Naive thymus-derived CD4-positive, alpha-beta T cell (primary cell): ENCODE measurements at regions not wholly inside any gene's neighbourhood (a gene's known extent, or its start where the extent isn't known, plus 50 kb on each side); places are given as distances from the start of the nearest gene placed in this dataset.

Source experiments
- ATAC-seq: fragments of 150-1000 bp; cut with Tn5 transposase; 2 replicates; pipeline ENCODE4 v1.10.0; 2021; ENCODE audit warnings: mild to moderate bottlenecking, moderate library complexity
- CTCF ChIA-PET: fragments of 350-600 bp; sonication (Branson Sonifier 250); formaldehyde crosslinking; loops from one replicate; lab custom pipeline; 2021; ENCODE audit warnings: antibody characterized with exemption; lab: Charles Lee
- POLR2A ChIA-PET: fragments of 350-600 bp; sonication (Branson Sonifier 250); formaldehyde crosslinking; loops from one replicate; lab custom pipeline; 2021; ENCODE audit warnings: antibody characterized with exemption, inconsistent platforms; lab: Charles Lee
- DNase-seq, 9 donors: peaks; one replicate each; pipeline versions ENCODE4 v3.0.0 to v3.0.0-alpha.2; 2020 to 2022; ENCODE audit warnings: mixed read lengths in 1 of 9
- H3K27ac ChIP-seq: one replicate; pipeline ENCODE4 v1.7.0; 2013; ENCODE audit warnings: mild to moderate bottlenecking, low read depth, low read length, moderate library complexity
- H3K27me3 ChIP-seq, 2 donors: one replicate each; pipeline ENCODE4 v1.7.0; 2013; ENCODE audit warnings: low read length in 2 of 2, mild to moderate bottlenecking in 2 of 2, moderate library complexity in 2 of 2; ENCODE audit not compliant: control insufficient read depth in 2 of 2, insufficient read depth in 2 of 2
- H3K36me3 ChIP-seq, 3 experiments: 1 replicate in 2 of 3; 2 replicates in 1 of 3; pipeline ENCODE4 v1.7.0; 2013; ENCODE audit warnings: low read length in 3 of 3, mild to moderate bottlenecking in 3 of 3, moderate library complexity in 1 of 3; ENCODE audit not compliant: insufficient read depth in 3 of 3, control insufficient read depth in 2 of 3
- H3K4me1 ChIP-seq, 2 donors: one replicate each; pipeline ENCODE4 v1.7.0; 2013; ENCODE audit warnings: low read length in 2 of 2, mild to moderate bottlenecking in 2 of 2, moderate library complexity in 1 of 2; ENCODE audit not compliant: control insufficient read depth in 2 of 2, insufficient read depth in 2 of 2
- H3K4me3 ChIP-seq: 2 replicates; pipeline ENCODE4 v1.7.0; 2013; ENCODE audit warnings: mild to moderate bottlenecking, low read length
- H3K9me3 ChIP-seq, 3 experiments: 1 replicate in 2 of 3; 2 replicates in 1 of 3; pipeline ENCODE4 v1.7.0; 2013; ENCODE audit warnings: low read length in 3 of 3; ENCODE audit not compliant: control insufficient read depth in 2 of 3
- H3K27ac Mint-ChIP-seq, 9 donors: one replicate each; pipeline ENCODE4 v1.8.0; 2020 to 2022; ENCODE audit warnings: mixed read lengths in 9 of 9, mild to moderate bottlenecking in 8 of 9, moderate library complexity in 5 of 9, inconsistent platforms in 2 of 9
- H3K27me3 Mint-ChIP-seq, 5 donors: one replicate each; pipeline ENCODE4 v1.8.0; 2021 to 2022; ENCODE audit warnings: mixed read lengths in 5 of 5, mild to moderate bottlenecking in 1 of 5
- H3K36me3 Mint-ChIP-seq, 5 donors: one replicate each; pipeline ENCODE4 v1.8.0; 2020 to 2022; ENCODE audit warnings: mixed read lengths in 5 of 5, mild to moderate bottlenecking in 3 of 5, inconsistent platforms in 1 of 5
- H3K4me1 Mint-ChIP-seq, 7 donors: one replicate each; pipeline ENCODE4 v1.8.0; 2020 to 2022; ENCODE audit warnings: mixed read lengths in 7 of 7, mild to moderate bottlenecking in 3 of 7, inconsistent platforms in 1 of 7
- H3K4me3 Mint-ChIP-seq, 10 donors: one replicate each; pipeline ENCODE4 v1.8.0; 2020 to 2022; ENCODE audit warnings: mild to moderate bottlenecking in 10 of 10, mixed read lengths in 10 of 10, moderate library complexity in 6 of 10, inconsistent platforms in 2 of 10
- H3K9me3 Mint-ChIP-seq, 11 donors: one replicate each; pipeline ENCODE4 v1.8.0; 2020 to 2022; ENCODE audit warnings: mixed read lengths in 11 of 11, mild to moderate bottlenecking in 4 of 11, inconsistent platforms in 1 of 11, moderate library complexity in 1 of 11
- intact Hi-C, 2 donors: fragments of 100-400 bp; cut with micrococcal nuclease; formaldehyde crosslinking; loops; one replicate each; pipeline ENCODE4 v1.15.1; 2023

GRCh38 chr18:73913505-73913904, 234.1 kb downstream of the FBXO15 start:
- intact Hi-C loops = no loop called here
- no peaks in the 10 kb centered on the region for H3K4me1 Mint-ChIP-seq
- no peak overlapping the region for H3K27ac ChIP-seq
- POLR2A ChIA-PET = interaction anchor here (1.2 kb wide), 1 partner anchor 18 kb away, joined by 3 read pairs; no protein-coding TSS in a partner anchor
- no peaks in the 10 kb centered on the region for H3K4me1 ChIP-seq
- H3K9me3 Mint-ChIP-seq = peaks cover 0 to 4% (median 0%) of the 10 kb centered on the region in 11 donors
- CTCF ChIA-PET = no interaction called here
- H3K27me3 Mint-ChIP-seq = peaks cover 0 to 30% (median 13%) of the 10 kb centered on the region in 5 donors
- ATAC-seq (no peak), DNase-seq (no peak)
- H3K4me3 Mint-ChIP-seq = no peak overlapping the region
- no peak overlapping the region for H3K4me3 ChIP-seq
- H3K36me3 Mint-ChIP-seq = no peaks in the 10 kb centered on the region
- no peaks in the 10 kb centered on the region for H3K36me3 ChIP-seq
- H3K27ac Mint-ChIP-seq = no peak overlapping the region
- no peaks in the 10 kb centered on the region for H3K27me3 ChIP-seq
- H3K9me3 ChIP-seq = no peaks in the 10 kb centered on the region

DNA sequence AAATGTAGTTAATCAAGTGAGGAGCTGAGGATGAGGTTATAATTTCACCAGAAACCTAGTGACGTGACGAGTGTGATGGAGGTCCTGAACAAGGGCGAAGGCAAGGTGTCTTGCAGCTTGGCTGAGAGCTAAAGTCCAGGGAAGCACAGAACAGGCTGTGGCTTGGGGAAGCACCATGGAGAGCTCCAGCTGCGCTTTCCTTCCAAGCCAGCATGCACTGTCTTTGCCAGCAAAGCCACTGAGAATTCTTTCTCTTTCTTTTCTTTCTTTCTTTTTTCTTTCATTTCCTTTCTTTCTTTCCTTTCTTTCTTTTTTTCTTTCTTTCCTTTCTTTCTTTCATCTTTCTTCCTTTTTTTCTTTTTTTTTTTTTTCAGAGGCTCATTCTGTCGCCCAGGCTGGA, 239.3 kb downstream of the FBXO15 start:
- Histone ChIP-seq H3K36me3 (no peaks in the 10 kb centered on the region), H3K27ac (no peak overlapping the region), H3K27me3 (no peaks in the 10 kb centered on the region), H3K9me3 (no peaks in the 10 kb centered on the region), H3K4me3 (no peak overlapping the region), H3K4me1 (no peaks in the 10 kb centered on the region)
- H3K36me3 Mint-ChIP-seq = no peaks in the 10 kb centered on the region
- H3K9me3 Mint-ChIP-seq = peaks cover 0 to 5% (median 0%) of the 10 kb centered on the region in 11 donors
- CTCF ChIA-PET = no interaction called here
- POLR2A ChIA-PET = no interaction called here
- H3K27me3 Mint-ChIP-seq = peaks cover 0 to 31% (median 11%) of the 10 kb centered on the region in 5 donors
- H3K4me1 Mint-ChIP-seq = no peaks in the 10 kb centered on the region
- H3K27ac Mint-ChIP-seq = no peak overlapping the region
- ATAC-seq = no peak
- intact Hi-C loops = no loop called here
- H3K4me3 Mint-ChIP-seq = no peak overlapping the region
- no peak for DNase-seq

GRCh38 chr18:73901566-73901965, 246.1 kb downstream of the FBXO15 start:
- H3K36me3 ChIP-seq = no peaks in the 10 kb centered on the region
- H3K9me3 ChIP-seq = no peaks in the 10 kb centered on the region
- no peak overlapping the region for H3K4me3 ChIP-seq
- Mint-ChIP-seq H3K9me3 (peaks cover 0 to 1% (median 0%) of the 10 kb centered on the region in 11 donors), H3K36me3 (no peaks in the 10 kb centered on the region), H3K4me3 (no peak overlapping the region), H3K4me1 (no peaks in the 10 kb centered on the region), H3K27ac (no peak overlapping the region), H3K27me3 (peaks cover 0 to 19% (median 10%) of the 10 kb centered on the region in 5 donors)
- H3K4me1 ChIP-seq = no peaks in the 10 kb centered on the region
- no peak for ATAC-seq
- ChIA-PET CTCF (no interaction called here), POLR2A (interaction anchor here (0.6 kb wide), 1 partner anchor 238 kb away, joined by 3 read pairs; no protein-coding TSS in a partner anchor)
- DNase-seq = no peak
- H3K27me3 ChIP-seq = no peaks in the 10 kb centered on the region
- H3K27ac ChIP-seq = no peak overlapping the region
- intact Hi-C loops = no loop called here

DNA sequence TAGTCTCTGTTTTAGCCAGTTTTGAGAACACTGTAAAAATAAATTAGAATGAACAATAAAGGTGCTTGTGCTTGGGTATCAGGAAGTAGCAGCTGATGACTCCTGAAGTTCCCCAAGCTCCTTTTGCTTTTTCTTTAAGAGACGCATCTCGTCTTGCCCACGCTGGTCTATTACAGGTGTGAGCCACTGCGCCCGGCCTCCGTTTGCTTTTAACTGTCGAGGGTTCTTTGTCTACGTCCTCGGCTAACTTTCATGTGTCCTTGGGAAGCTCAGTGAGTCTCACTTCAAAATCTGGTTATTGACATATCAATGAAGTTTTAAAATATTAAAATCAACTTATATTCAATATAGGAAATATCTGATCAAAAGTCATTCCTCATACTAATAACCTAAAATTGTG, 246.5 kb downstream of the FBXO15 start:
- Histone ChIP-seq H3K27ac (no peak overlapping the region), H3K36me3 (no peaks in the 10 kb centered on the region), H3K4me3 (no peak overlapping the region), H3K9me3 (no peaks in the 10 kb centered on the region), H3K27me3 (no peaks in the 10 kb centered on the region), H3K4me1 (no peaks in the 10 kb centered on the region)
- H3K27ac Mint-ChIP-seq = peak overlapping the region in 1 of 9 donors; percentile 29
- H3K36me3 Mint-ChIP-seq = no peaks in the 10 kb centered on the region
- no peak for DNase-seq
- intact Hi-C loops = no loop called here
- H3K4me3 Mint-ChIP-seq = no peak overlapping the region
- POLR2A ChIA-PET = interaction anchor here (0.6 kb wide), 1 partner anchor 239 kb away, joined by 3 read pairs; no protein-coding TSS in a partner anchor
- H3K4me1 Mint-ChIP-seq = no peaks in the 10 kb centered on the region
- peaks cover 0 to 1% (median 0%) of the 10 kb centered on the region in 11 donors for H3K9me3 Mint-ChIP-seq
- CTCF ChIA-PET = no interaction called here
- ATAC-seq = no peak
- H3K27me3 Mint-ChIP-seq = peaks cover 0 to 15% (median 10%) of the 10 kb centered on the region in 5 donors

GRCh38 chr18:73900106-73900835, 247.4 kb downstream of the FBXO15 start:
- ATAC-seq = no peak
- intact Hi-C loops = no loop called here
- Mint-ChIP-seq H3K9me3 (peaks cover 0 to 1% (median 0%) of the 10 kb centered on the region in 11 donors), H3K4me1 (no peaks in the 10 kb centered on the region), H3K4me3 (no peak overlapping the region), H3K27me3 (peaks cover 0 to 14% (median 5%) of the 10 kb centered on the region in 5 donors), H3K27ac (no peak overlapping the region), H3K36me3 (no peaks in the 10 kb centered on the region)
- ChIA-PET POLR2A (no interaction called here), CTCF (no interaction called here)
- Histone ChIP-seq H3K36me3 (no peaks in the 10 kb centered on the region), H3K4me3 (no peak overlapping the region), H3K27me3 (no peaks in the 10 kb centered on the region), H3K27ac (no peak overlapping the region), H3K9me3 (no peaks in the 10 kb centered on the region), H3K4me1 (no peaks in the 10 kb centered on the region)
- no peak for DNase-seq

GRCh38 chr18:73897517-73897916, 250.1 kb downstream of the FBXO15 start:
- H3K4me1 Mint-ChIP-seq = no peaks in the 10 kb centered on the region
- H3K9me3 Mint-ChIP-seq = peaks cover 0 to 2% (median 0%) of the 10 kb centered on the region in 11 donors
- no peaks in the 10 kb centered on the region for H3K27me3 ChIP-seq
- no peak overlapping the region for H3K4me3 ChIP-seq
- no peak overlapping the region for H3K4me3 Mint-ChIP-seq
- no peaks in the 10 kb centered on the region for H3K9me3 ChIP-seq
- POLR2A ChIA-PET = no interaction called here
- ATAC-seq (no peak), DNase-seq (no peak)
- no peaks in the 10 kb centered on the region for H3K4me1 ChIP-seq
- no peaks in the 10 kb centered on the region for H3K36me3 ChIP-seq
- no peaks in the 10 kb centered on the region for H3K36me3 Mint-ChIP-seq
- H3K27ac ChIP-seq = no peak overlapping the region
- H3K27ac Mint-ChIP-seq = no peak overlapping the region
- H3K27me3 Mint-ChIP-seq = peaks cover 0 to 9% (median 3%) of the 10 kb centered on the region in 5 donors
- CTCF ChIA-PET = interaction anchor here (0.6 kb wide), 1 partner anchor 1647 kb away, joined by 3 read pairs; no protein-coding TSS in a partner anchor
- intact Hi-C loops = loop anchor here in 1 of 2 donors (10.0 kb wide), 1 partner anchor 217 kb away; no protein-coding TSS in a partner anchor
